Raji (cell line): ENCODE measurements at regions not wholly inside any gene's neighbourhood (a gene's known extent, or its start where the extent isn't known, plus 50 kb on each side); places are given as distances from the start of the nearest gene placed in this dataset.

ENCODE experiments used
- POLR2A ChIP-seq: IDR thresholded peaks from 2 replicates; pipeline ENCODE4 v1.6.1; 2011; ENCODE audit warnings: low read depth, low read length, control low read depth; ENCODE audit not compliant: insufficient read depth

DNA sequence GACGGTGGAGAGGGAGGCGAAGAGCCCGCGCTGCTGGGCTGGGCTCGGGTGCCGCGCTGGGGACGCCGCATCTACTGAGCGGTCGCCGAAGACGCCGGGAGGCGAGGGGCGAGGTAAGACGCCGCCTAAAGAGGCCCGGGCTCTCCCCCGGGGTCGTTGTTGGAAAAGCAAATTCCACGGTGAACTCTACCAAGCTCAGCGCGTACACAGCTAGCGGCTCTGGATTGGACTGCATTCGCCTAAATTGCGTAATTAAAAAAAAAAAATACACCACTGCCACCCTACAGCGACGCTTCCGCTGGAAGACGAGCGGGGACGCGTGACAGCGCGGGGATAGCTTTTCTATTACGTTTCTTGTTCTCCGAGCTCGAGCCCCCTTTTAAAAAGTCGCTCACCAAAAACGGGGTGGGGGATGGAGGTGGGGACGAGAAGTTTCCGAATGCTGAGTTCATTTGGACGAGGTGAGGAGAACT, 92.0 kb upstream of the PRDM1 start:
- TF ChIP-seq POLR2A: no peak

DNA sequence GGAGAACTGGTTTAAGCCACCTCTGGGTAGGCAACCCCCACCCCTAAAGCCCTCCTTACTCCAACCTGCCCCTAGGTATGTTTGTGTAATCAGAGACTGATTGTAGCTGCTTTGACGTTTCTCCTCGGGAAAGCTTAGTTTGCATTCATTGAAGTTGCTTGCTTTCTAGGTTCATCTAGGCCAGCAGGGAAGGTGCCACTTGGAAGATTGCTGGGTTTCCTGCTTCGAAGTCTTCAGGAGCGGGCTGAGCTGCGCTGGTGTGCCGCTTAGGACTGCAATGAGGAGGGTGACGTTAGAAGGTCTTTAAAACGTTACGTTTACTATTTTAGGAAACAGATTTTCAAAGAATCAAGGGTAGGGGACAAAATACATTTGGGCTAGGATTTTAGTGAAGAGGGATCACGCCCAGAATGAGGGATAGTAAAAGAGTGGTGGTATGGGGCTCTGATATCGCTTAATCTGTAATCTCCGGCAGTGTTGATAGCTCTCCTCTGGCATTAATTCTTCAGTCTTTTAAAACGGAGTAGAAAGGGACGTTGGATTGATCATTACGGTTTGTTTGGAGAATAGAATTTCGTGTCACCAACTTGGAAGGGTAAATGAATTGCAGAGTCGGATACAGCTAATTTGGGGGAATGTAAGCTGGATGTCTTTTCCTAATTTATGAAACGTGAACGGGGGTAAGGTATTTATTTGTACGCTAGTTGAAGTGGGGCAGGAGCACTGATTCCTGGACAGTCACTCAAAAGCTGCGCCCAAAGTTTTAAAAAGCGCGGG, 92.6 kb upstream of the PRDM1 start:
- TF ChIP-seq POLR2A: no peak

DNA sequence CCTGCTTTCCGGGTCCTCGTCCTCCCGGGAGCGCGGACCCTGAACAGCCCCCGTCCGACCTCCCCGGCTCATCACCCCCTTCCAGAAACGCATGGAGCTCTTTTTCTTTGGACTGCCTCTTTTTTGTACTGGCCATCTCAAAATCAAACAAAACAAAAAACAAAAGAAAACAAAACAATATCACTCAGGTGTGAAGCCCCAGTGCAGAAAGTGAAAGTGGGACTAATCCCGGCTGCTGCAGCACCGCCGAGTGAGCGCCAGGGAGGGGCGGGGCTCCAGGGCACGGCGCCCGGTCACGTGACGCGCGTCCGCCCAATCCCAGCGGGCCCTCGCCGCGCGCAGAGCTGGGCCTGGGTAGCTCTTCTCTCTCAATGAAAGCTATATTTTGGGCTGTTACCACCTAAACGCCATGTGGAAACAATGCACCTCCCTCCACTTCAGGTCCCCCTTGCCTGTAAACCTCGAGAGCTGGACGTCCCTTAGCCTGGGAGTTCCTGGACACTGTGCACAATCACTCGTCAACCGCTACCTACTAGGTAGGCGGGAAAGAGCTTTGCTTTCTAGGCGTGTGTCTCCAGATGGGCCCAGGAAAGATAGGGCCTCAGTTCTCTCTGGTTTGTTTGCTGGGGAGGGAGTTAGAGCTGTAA, 93.7 kb upstream of the PRDM1 start:
- TF ChIP-seq POLR2A: no peak

DNA sequence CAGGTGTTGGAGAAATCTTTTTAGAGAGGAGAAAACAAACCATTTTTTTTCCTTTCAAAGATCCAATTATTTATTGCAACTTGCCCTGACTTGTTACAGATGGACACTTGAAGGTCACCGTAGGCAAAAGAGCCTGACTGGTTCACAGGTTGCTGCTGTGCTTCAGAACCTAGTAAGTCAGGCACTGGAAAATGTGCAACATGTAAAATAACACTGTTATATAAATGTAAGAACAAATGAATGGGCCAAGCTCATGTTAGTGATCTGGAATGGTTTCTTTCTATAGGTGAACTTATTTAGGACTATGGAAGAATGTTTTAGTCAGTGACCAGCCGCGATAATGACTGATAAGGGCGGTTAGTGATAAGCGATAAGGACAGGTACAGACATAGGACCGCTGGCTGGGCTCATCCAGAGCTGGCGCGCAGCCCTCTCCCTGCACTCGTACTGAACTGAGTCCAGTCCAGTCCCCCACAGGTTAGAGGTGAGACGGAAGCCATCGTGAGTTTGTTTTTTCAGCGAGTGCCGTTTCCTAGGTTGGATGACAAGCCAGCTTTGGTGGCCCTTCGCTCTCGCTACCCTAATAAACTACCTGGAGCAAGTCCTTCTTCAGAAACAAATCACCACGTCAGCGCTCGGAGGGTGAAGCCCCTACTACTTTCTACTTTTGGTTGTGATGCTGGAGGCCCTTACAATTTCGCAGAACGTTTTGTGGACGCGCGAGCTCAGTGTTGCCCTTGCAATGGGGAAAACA, 94.4 kb upstream of the PRDM1 start:
- TF ChIP-seq POLR2A: no peak

DNA sequence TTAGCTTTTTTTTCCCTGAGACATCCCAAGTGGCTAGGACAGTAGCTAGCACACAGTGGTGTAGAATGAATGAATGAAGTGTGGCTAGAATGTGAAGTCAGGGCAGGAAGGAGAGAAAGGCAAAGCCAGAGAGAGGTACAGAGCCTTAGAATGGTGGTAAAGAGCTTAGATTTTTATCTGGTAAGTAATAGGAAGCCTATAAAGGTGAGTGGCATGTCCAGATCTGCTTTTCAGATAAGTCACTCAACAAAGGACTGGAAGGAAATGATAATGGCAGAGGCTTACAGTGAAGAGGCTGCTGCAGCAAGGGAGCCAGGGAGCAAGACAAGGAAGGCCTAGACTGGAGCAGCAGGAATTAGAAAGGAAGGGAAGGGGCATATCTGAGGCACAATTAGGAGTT, 96.0 kb upstream of the PRDM1 start:
- no peak for TF ChIP-seq POLR2A

DNA sequence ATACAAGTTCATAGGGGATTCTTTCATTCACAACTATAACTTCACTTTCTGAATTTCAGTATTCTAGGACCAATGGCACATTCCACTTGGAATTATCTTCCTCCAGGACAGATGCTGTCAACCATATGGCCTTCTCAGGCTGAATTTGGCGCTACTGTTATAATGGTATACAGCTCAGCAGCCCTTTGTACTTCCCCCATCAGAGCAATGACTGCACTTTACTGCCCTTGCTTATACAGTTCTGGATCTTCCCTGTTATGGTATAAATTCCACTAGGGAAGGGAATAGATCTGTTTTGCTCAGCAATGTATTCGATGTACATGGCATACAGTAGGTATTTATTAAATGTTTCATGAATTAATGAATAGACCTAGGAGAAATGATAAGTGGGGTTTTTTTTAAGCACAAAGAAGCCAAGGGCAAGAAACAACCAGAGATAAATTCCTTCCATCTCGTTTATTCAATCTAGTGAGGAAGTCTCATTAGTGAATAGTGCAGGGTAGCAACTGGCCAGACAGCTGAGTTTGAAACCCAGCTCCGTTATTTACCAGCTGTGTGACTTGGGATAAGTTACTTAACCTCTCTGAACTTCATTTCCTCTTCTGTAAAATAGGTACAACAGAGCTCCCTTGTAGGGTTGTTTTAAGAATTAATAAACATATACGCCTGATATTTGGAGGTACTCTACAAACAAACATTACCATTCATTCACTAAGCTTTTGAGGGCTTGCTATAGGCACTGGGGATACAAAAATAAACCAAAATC, 97.1 kb upstream of the PRDM1 start:
- TF ChIP-seq POLR2A: no peak

DNA sequence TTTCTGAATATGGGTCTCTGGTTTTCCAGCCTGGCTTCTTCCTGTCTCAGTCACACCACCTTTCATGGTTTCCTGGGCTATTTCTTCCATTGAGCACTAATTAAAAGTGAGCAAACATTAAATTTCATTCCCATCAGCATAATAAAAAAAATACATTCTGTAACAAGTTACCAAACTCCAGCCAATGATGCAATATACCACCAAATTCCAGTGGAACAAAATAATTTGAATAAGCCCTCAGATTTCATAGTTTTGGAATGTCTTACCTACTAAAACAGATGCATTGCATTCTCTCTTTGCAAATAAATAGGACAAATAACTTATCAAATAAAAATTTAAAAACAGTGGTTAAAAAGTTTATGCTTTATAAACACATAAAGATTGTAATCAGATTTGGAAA, 97.8 kb upstream of the PRDM1 start:
- no peak for TF ChIP-seq POLR2A

DNA sequence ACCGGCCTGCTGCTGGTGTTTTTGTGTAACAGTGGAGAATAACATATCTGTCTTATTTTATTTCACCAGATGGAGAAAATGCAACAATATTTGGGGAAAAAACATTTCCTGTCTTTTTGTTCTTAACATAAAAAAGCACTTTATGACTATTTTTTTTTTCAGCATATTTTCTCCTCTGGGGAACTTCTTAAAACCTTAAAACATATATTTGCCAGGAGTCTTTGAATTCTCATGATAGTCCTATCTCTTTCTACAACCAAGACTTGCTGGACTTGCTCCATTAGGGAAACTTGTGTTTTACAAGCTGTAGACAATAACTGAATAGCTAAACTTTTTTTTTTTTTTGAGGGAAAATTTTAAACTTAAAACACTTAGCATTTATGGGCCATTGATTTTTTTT, 98.6 kb upstream of the PRDM1 start:
- no peak for TF ChIP-seq POLR2A

DNA sequence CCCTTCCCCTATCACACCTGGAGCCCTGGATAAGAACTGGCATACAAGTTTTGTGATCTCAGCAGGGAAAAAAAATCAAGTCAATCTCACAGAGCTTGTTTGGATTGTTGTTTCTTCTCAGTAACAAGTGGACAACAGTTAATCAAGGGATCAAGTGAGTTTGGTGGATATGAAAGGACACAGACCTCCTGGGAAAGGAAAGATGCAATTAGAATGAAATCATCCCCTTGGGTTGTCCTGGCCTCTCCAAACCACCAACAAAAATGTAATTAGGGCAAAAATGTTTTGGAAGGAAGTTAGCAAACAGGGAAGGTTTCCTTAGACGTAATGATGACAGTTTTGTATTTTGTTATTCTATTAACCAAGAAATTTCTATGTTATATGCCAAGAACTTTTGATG, 99.1 kb upstream of the PRDM1 start:
- no peak for TF ChIP-seq POLR2A

DNA sequence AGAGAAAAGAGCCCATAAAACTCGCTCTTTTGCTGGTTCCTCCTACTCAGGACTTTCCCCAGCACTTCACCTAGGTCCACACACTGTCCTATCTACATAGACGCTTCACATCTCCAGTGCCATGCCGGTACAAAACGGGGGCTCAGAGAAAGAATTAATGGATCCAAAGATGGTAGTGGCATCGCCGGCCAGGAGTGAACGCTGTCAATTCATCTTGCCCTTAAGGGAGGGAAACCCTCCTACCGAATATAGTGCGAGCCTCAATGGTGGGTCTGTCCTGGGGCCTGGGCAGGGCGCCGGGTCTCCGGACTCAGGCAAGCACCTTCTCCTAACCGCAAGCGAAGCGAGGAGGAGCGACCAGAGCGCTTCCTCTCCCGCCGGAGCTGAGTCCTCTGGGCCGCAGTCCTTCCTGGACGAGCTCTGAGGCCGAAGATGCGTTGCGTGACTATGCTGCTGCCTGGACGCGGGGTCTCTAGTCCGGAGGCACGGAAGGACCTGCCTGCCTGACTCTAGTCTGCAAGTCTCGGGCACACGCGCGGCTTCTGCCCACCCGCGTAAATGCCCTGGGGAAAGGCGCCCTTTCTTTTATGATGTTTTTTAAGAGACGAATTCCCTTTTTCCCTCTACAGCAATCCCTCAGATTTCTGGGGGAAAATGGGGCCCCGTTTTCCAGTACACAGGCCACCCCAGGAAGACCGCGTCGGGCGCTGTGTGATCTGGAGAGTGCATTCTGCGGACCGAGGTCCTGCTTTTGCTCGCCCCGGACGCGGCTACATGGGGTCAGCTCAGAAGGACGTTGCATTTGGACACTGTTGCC, 100.1 kb upstream of the PRDM1 start:
- TF ChIP-seq POLR2A: no peak

DNA sequence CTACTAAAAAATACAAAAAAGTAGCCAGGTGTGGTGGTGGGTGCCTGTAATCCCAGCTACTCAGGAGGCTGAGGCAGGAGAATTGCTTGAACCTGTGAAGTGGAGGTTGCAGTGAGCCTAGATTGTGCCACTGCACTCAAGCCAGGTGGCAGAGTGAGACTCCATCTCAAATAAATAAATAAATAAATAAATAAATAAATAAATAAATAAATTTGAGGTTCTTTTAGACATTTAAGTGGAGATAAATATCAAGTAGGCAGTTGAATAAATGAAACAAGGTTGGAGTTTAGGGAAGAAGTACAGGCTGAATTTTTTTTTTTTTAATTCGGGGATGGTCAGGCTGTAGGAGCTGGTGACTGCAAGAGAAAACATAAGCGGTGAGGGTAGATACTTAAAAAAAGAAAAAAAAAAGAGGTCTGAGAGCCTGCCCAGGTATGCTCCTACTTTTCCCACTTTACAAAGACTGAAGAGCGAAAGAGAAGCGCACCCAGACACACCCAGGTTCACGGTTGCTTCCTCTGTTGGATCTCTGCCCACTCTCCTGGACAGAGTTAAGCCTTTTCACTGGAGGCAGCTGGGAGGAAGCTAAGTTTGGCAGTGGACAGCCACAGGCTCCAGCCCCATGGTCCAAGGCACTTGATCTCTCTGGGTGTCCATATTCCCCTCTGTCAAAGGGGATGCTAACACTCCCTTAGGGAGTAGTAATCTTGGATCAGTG, 100.9 kb upstream of the PRDM1 start:
- no peak for TF ChIP-seq POLR2A

DNA sequence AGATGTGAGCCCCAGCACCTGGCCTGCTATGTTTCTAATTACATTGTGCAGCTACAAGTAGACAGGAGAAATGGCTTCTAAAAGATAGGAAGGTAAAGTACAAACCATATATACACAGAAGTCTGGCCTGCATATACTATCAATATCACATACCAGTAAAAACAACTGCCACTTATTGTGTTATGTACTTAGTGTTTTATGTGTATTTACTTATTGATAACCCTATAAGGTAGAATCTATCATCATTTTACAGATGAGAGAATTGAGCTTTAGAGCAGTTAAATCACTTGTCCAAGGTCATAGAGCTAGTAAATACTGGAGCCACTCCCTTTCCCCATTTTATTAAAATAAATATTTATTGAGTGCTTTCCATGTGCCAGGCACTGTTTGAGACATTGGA, 102.4 kb upstream of the PRDM1 start:
- TF ChIP-seq POLR2A: no peak

DNA sequence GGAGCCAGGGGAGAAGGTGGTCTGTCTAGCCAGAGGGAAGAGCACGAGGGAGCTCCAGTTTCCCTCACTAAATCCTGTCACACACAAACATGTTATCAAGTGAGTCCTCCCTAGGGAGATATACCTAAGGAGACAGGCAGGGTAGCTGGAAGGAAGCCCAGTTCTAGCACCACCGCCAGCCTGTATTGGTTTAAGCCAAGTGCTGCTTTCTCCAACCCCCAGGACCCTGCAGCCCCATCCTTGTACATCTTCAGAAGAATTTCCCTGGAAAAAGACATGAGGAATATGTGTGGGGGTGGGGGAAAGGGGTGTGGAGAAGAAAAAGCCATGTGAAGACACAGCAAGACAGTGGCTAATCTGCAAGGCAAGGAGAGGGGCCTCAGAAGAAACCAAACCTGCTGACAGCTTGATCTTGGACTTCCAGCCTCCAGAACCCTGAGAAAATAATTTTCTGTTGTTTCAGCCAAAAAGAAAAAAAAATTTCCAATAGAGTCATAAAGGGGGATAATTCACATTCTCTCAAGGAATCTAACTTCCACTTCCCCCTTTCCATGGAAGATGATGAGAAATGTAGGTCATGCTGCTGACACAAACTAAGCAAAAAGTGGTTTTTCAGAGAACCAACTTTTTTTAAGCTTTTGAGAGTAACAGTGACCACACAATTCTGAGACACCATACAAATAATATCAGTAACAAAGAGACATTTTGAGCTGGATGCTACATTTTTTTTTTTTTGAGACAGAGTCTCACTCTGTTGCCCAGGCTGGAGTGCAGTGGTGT, 103.2 kb upstream of the PRDM1 start:
- no peak for TF ChIP-seq POLR2A
